IMR-90 (cell line): ENCODE measurements at regions not wholly inside any gene's neighbourhood (a gene's known extent, or its start where the extent isn't known, plus 50 kb on each side); places are given as distances from the start of the nearest gene placed in this dataset.

ENCODE experiments used
- ATAC-seq: fragments of 200-7000 bp; cut with Tn5 transposase; 2 replicates; pipeline ENCODE4 v1.9.1; 2020; ENCODE audit warnings: low read depth, mild to moderate bottlenecking, moderate library complexity
- BruUV-seq: library from RNA; stranded (reverse); fragments of 400-500 nt; replicated peaks from 2 replicates; lab custom pipeline; 2021; lab: Mats Ljungman, UMichigan
- CTCF ChIA-PET: fragments of 300-600 bp; formaldehyde crosslinking; extraction: SDS; loops from one replicate; lab custom pipeline; 2021; ENCODE audit warnings: antibody characterized with exemption; lab: Yijun Ruan, JAX
- POLR2A ChIA-PET: fragments of 300-600 bp; sonication (Branson Sonifier 250); formaldehyde crosslinking; loops from one replicate; lab custom pipeline; 2022; ENCODE audit warnings: antibody characterized with exemption; ENCODE audit not compliant: unreplicated experiment; lab: Charles Lee
- DNase-seq: peaks from one replicate; pipeline ENCODE4 v3.0.0; 2013
- H2AFZ ChIP-seq: replicated peaks from 2 replicates; pipeline ENCODE3; 2013; ENCODE audit warnings: low read length, mild to moderate bottlenecking; ENCODE audit not compliant: poor library complexity
- H2AK5ac ChIP-seq: 2 replicates; pipeline ENCODE4 v1.6.1; 2013; ENCODE audit warnings: low read depth, low read length, inconsistent platforms
- H2AK9ac ChIP-seq: replicated peaks from 2 replicates; pipeline ENCODE3; 2013; ENCODE audit warnings: mild to moderate bottlenecking, low read depth, low read length, moderate library complexity; ENCODE audit not compliant: poor library complexity
- H2BK120ac ChIP-seq: 2 replicates; pipeline ENCODE4 v1.6.1; 2013; ENCODE audit warnings: low read depth, low read length, inconsistent platforms
- H2BK15ac ChIP-seq: 3 replicates; pipeline ENCODE4 v1.6.1; 2013; ENCODE audit warnings: low read depth, low read length, inconsistent platforms
- H2BK20ac ChIP-seq: 2 replicates; pipeline ENCODE4 v1.6.1; 2013; ENCODE audit warnings: low read depth, mild to moderate bottlenecking, inconsistent platforms, low read length, moderate library complexity
- H2BK5ac ChIP-seq: 2 replicates; pipeline ENCODE4 v1.6.1; 2013; ENCODE audit warnings: mild to moderate bottlenecking, low read depth, low read length, inconsistent platforms; ENCODE audit not compliant: poor library complexity, severe bottlenecking
- H3K14ac ChIP-seq: replicated peaks from 2 replicates; pipeline ENCODE4 v1.6.1; 2013; ENCODE audit warnings: low read depth, low read length, inconsistent platforms
- H3K18ac ChIP-seq: 2 replicates; pipeline ENCODE4 v1.6.1; 2013; ENCODE audit warnings: low read depth, low read length, control low read depth
- H3K23ac ChIP-seq: 2 replicates; pipeline ENCODE4 v1.6.1; 2013; ENCODE audit warnings: low read depth, low read length, inconsistent platforms
- H3K27ac ChIP-seq: 2 replicates; pipeline ENCODE4 v1.5.1; 2013; ENCODE audit warnings: mild to moderate bottlenecking, control low read depth, low read length; ENCODE audit not compliant: insufficient read depth
- H3K27me3 ChIP-seq: 2 replicates; pipeline ENCODE4 v1.6.1; 2013; ENCODE audit warnings: low read length; ENCODE audit not compliant: control insufficient read depth, insufficient read depth
- H3K36me3 ChIP-seq: 2 replicates; pipeline ENCODE4 v1.6.1; 2013; ENCODE audit warnings: low read length, mixed read lengths; ENCODE audit not compliant: control insufficient read depth, insufficient read depth
- H3K4ac ChIP-seq: 2 replicates; pipeline ENCODE4 v1.6.1; 2013; ENCODE audit warnings: low read depth, low read length, inconsistent platforms
- H3K4me1 ChIP-seq: 2 replicates; pipeline ENCODE4 v1.6.1; 2013; ENCODE audit warnings: low read length, mixed read lengths; ENCODE audit not compliant: control insufficient read depth, insufficient read depth
- H3K4me2 ChIP-seq: 2 replicates; pipeline ENCODE4 v1.6.1; 2013; ENCODE audit warnings: low read depth, mild to moderate bottlenecking, control low read depth, low read length, moderate library complexity
- H3K4me3 ChIP-seq: 2 replicates; pipeline ENCODE4 v1.5.1; 2013; ENCODE audit warnings: low read depth, mild to moderate bottlenecking, control low read depth, low read length, moderate library complexity; ENCODE audit not compliant: insufficient read depth
- H3K56ac ChIP-seq: 2 replicates; pipeline ENCODE4 v1.6.1; 2013; ENCODE audit warnings: low read length, inconsistent platforms; ENCODE audit not compliant: insufficient read depth; ENCODE audit errors: extremely low read depth
- H3K79me1 ChIP-seq, 2 experiments: 2 replicates each; pipeline ENCODE4 v1.6.1; 2013; ENCODE audit warnings: low read length in 2 of 2, inconsistent platforms in 1 of 2, low read depth in 1 of 2
- H3K9ac ChIP-seq: 2 replicates; pipeline ENCODE4 v1.6.1; 2013; ENCODE audit warnings: low read depth, low read length, control low read depth
- H3K9me1 ChIP-seq: 2 replicates; pipeline ENCODE4 v1.6.1; 2013; ENCODE audit warnings: low read length, inconsistent platforms; ENCODE audit not compliant: insufficient read depth
- H3K9me3 ChIP-seq: 2 replicates; pipeline ENCODE4 v1.6.1; 2013; ENCODE audit warnings: low read length; ENCODE audit not compliant: control insufficient read depth, insufficient read depth
- H4K20me1 ChIP-seq: 2 replicates; pipeline ENCODE4 v1.6.1; 2013; ENCODE audit warnings: low read length, inconsistent platforms; ENCODE audit not compliant: insufficient read depth
- H4K5ac ChIP-seq: 2 replicates; pipeline ENCODE4 v1.6.1; 2013; ENCODE audit warnings: mild to moderate bottlenecking, low read depth, low read length, control low read depth
- H4K8ac ChIP-seq, 2 experiments: 2 replicates each; pipeline ENCODE4 v1.6.1; 2013; ENCODE audit warnings: low read depth in 2 of 2, low read length in 2 of 2, control low read depth in 1 of 2, inconsistent platforms in 1 of 2
- H4K91ac ChIP-seq: 2 replicates; pipeline ENCODE4 v1.6.1; 2013; ENCODE audit warnings: low read depth, low read length, inconsistent platforms; ENCODE audit not compliant: insufficient read depth
- CEBPB ChIP-seq: IDR thresholded peaks from 2 replicates; pipeline ENCODE4 v1.6.1; 2012; ENCODE audit warnings: low read depth, low read length, improper control_type of control experiment
- CTCF ChIP-seq: conservative IDR thresholded peaks from 2 replicates; pipeline ENCODE4 v1.5.1; 2012; ENCODE audit warnings: mild to moderate bottlenecking, low read depth, low read length, improper control_type of control experiment
- FOS ChIP-seq: fragments of 150-350 bp; IDR thresholded peaks from 2 replicates; pipeline ENCODE4 v1.6.1; 2016; ENCODE audit warnings: low read depth, low read length
- POLR2A ChIP-seq: IDR thresholded peaks from 2 replicates; pipeline ENCODE4 v1.6.1; 2012; ENCODE audit warnings: mild to moderate bottlenecking, low read depth, low read length
- WGBS, 2 experiments: methylation state at CpG; one replicate each; pipeline versions ENCODE4 v1.1.5 to v1.1.7; 2013; ENCODE audit warnings: missing lambda C conversion rate in 2 of 2; ENCODE audit not compliant: insufficient read length in 1 of 2; ENCODE audit errors: extremely low coverage in 2 of 2; 5-methylcytosine and 5-hydroxymethylcytosine counted together
- dilution Hi-C: fragments of 300-500 bp; cut with HindIII; formaldehyde crosslinking; loops from one replicate; pipeline ENCODE4 v1.14.3; 2018; ENCODE audit warnings: low sequenced_read_pairs; ENCODE audit not compliant: unreplicated experiment
- in situ Hi-C: fragments of 300-500 bp; cut with MboI; formaldehyde crosslinking; loops from 3 replicates; pipeline ENCODE4 v1.14.3; 2019; ENCODE audit warnings: low sequenced_read_pairs, inconsistent platforms, mixed read lengths
- intact Hi-C: fragments of 100-400 bp; cut with micrococcal nuclease; formaldehyde crosslinking; loops from 2 replicates; pipeline ENCODE4 v1.10.0; 2022

- no TSS peak for BruUV-seq
- CTCF ChIA-PET: interaction anchor here (0.5 kb wide), 1 partner anchor 790 kb away, joined by 3 read pairs; no protein-coding TSS in a partner anchor
These were observed 237.5 kb downstream of the COG6 start for GRCh38 chr13:39892721-39893685.

More at GRCh38 chr13:39892721-39893685, 237.5 kb downstream of the COG6 start:
- Histone ChIP-seq H4K91ac (no peak overlapping the region), H2BK5ac (no peak overlapping the region), H3K79me1 (no peaks in the 10 kb centered on the region), H2AK9ac (no peak overlapping the region), H3K4me1 (no peaks in the 10 kb centered on the region), H2AFZ (no peak overlapping the region), H3K4me2 (no peak overlapping the region), H2BK15ac (no peak overlapping the region), H3K9ac (no peak overlapping the region), H3K14ac (no peak overlapping the region), H3K18ac (no peak overlapping the region), H3K23ac (no peak overlapping the region), H4K20me1 (no peaks in the 10 kb centered on the region), H3K27ac (no peak overlapping the region), H3K36me3 (no peaks in the 10 kb centered on the region), H3K56ac (no peak overlapping the region), H4K5ac (no peak overlapping the region), H4K8ac (no peak overlapping the region), H3K9me1 (no peaks in the 10 kb centered on the region), H3K9me3 (no peaks in the 10 kb centered on the region), H2AK5ac (no peak overlapping the region), H2BK120ac (no peak overlapping the region), H3K27me3 (no peaks in the 10 kb centered on the region), H2BK20ac (no peak overlapping the region), H3K4me3 (no peak overlapping the region), H3K4ac (no peak overlapping the region)
- ATAC-seq (no peak), DNase-seq (no peak)
- POLR2A ChIA-PET: no interaction called here
- TF ChIP-seq FOS (no peak), CTCF (no peak), POLR2A (no peak), CEBPB (no peak)
- in situ Hi-C loops: no loop called here
- dilution Hi-C loops: no loop called here
- 60% methylated on average over 1 of the region's 10 CpGs; no CpG with 5 or more reads in 1 of the 2 experiments for WGBS, 2 experiments
- intact Hi-C loops: no loop called here
